ENCODE measurements at regions not wholly inside any gene's neighbourhood (a gene's known extent, or its start where the extent isn't known, plus 50 kb on each side); places are given as distances from the start of the nearest gene placed in this dataset.

- intact Hi-C loops (cut with DNase I; ENCODE audit: low total_unique reads): no loop called here
These were observed 105.9 kb upstream of the SNTG2 start for GRCh38 chr2:844715-845114.

GRCh38 chr2:842151-842803 is 108.4 kb upstream of the SNTG2 start:
- Histone ChIP-seq H3K27me3 (no peaks in the 10 kb centered on the region), H3K36me3 (no peaks in the 10 kb centered on the region), H3K9me3 (no peaks in the 10 kb centered on the region), H3K27ac (no peak overlapping the region), H3K4me1 (no peaks in the 10 kb centered on the region), H3K4me3 (no peak overlapping the region)
- no peak for DNase-seq
- intact Hi-C loops (cut with DNase I; ENCODE audit: low total_unique reads): no loop called here
- TF ChIP-seq, protein P1, sequence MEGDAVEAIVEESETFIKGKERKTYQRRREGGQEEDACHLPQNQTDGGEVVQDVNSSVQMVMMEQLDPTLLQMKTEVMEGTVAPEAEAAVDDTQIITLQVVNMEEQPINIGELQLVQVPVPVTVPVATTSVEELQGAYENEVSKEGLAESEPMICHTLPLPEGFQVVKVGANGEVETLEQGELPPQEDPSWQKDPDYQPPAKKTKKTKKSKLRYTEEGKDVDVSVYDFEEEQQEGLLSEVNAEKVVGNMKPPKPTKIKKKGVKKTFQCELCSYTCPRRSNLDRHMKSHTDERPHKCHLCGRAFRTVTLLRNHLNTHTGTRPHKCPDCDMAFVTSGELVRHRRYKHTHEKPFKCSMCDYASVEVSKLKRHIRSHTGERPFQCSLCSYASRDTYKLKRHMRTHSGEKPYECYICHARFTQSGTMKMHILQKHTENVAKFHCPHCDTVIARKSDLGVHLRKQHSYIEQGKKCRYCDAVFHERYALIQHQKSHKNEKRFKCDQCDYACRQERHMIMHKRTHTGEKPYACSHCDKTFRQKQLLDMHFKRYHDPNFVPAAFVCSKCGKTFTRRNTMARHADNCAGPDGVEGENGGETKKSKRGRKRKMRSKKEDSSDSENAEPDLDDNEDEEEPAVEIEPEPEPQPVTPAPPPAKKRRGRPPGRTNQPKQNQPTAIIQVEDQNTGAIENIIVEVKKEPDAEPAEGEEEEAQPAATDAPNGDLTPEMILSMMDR (IDR thresholded peaks at IDR 0.05): no peak
- no peak for TF ChIP-seq POLR2A (IDR thresholded peaks at IDR 0.05)

More at GRCh38 chr2:844715-845114, 105.9 kb upstream of the SNTG2 start:
- Histone ChIP-seq H3K36me3 (no peaks in the 10 kb centered on the region), H3K27me3 (no peaks in the 10 kb centered on the region), H3K27ac (no peak overlapping the region), H3K9me3 (no peaks in the 10 kb centered on the region), H3K4me1 (no peaks in the 10 kb centered on the region), H3K4me3 (no peak overlapping the region)
- TF ChIP-seq, protein P1 (IDR thresholded peaks at IDR 0.05): no peak
- no peak for TF ChIP-seq POLR2A (IDR thresholded peaks at IDR 0.05)
- DNase-seq: no peak

- DNase-seq: no peak
- Histone ChIP-seq H3K9me3 (no peaks in the 10 kb centered on the region), H3K4me3 (no peak overlapping the region), H3K36me3 (no peaks in the 10 kb centered on the region), H3K27me3 (no peaks in the 10 kb centered on the region), H3K27ac (no peak overlapping the region), H3K4me1 (no peaks in the 10 kb centered on the region)
- intact Hi-C loops (cut with DNase I; ENCODE audit: low total_unique reads): no loop called here
- TF ChIP-seq POLR2A (IDR thresholded peaks at IDR 0.05): no peak
- TF ChIP-seq, protein P1 (IDR thresholded peaks at IDR 0.05): no peak
These were observed 109.6 kb upstream of the SNTG2 start for GRCh38 chr2:841036-841435.

- H3K27me3 ChIP-seq: no peaks in the 10 kb centered on the region
- DNase-seq: no peak
- H3K9me3 ChIP-seq: no peaks in the 10 kb centered on the region
- H3K36me3 ChIP-seq: no peaks in the 10 kb centered on the region
- no peak for TF ChIP-seq POLR2A (IDR thresholded peaks at IDR 0.05)
- TF ChIP-seq, protein P1 (IDR thresholded peaks at IDR 0.05): no peak
- no peak overlapping the region for H3K27ac ChIP-seq
- H3K4me1 ChIP-seq: no peaks in the 10 kb centered on the region
- no peak overlapping the region for H3K4me3 ChIP-seq
- intact Hi-C loops (cut with DNase I; ENCODE audit: low total_unique reads): no loop called here
These were observed 116.4 kb upstream of the SNTG2 start for GRCh38 chr2:834233-834632.

- Histone ChIP-seq H3K4me3 (no peak overlapping the region), H3K4me1 (no peaks in the 10 kb centered on the region), H3K9me3 (no peaks in the 10 kb centered on the region), H3K27ac (no peak overlapping the region), H3K36me3 (no peaks in the 10 kb centered on the region), H3K27me3 (no peaks in the 10 kb centered on the region)
- DNase-seq: no peak
- intact Hi-C loops (cut with DNase I; ENCODE audit: low total_unique reads): no loop called here
- no peak for TF ChIP-seq POLR2A (IDR thresholded peaks at IDR 0.05)
- TF ChIP-seq, protein P1 (IDR thresholded peaks at IDR 0.05): no peak
These were observed 117.5 kb upstream of the SNTG2 start for GRCh38 chr2:833180-833579.
